ENCODE measurements at regions not wholly inside any gene's neighbourhood (a gene's known extent, or its start where the extent isn't known, plus 50 kb on each side); places are given as distances from the start of the nearest gene placed in this dataset.
"Not testable (repeated sequence)": the region's sequence is repeated elsewhere in the genome, so short reads cannot be mapped to it uniquely, and the experiment has no call there.

DNA sequence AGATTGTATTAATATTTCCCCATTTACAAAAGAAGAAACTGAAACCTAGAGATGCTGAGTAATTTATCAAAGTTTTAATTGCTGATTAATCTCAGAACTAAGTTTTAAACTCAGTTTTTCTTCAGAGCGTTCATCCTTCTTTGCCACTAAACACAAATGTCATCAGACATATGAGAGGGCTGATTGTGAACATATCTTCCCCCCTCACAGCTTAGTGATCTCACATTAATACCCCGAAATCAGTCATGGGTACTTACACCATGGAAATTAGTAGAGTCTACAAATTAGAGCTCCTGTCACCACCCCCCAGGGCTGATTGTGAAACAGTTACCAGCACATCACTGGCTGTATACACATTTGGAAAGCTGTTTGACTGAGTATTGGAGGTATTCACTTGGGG, 189.3 kb upstream of the SGO1 start:
- H3K27ac ChIP-seq = no peak overlapping the region
- intact Hi-C loops (cut with DNase I) = no loop called here
- H3K36me3 ChIP-seq = no peaks in the 10 kb centered on the region
- H3K4me1 ChIP-seq = no peaks in the 10 kb centered on the region
- DNase-seq (no peak), ATAC-seq (no peak)
- H3K4me3 ChIP-seq = no peak overlapping the region
- H3K9me3 ChIP-seq = no peaks in the 10 kb centered on the region
- H3K27me3 ChIP-seq = no peaks in the 10 kb centered on the region
- TF ChIP-seq, protein P1, sequence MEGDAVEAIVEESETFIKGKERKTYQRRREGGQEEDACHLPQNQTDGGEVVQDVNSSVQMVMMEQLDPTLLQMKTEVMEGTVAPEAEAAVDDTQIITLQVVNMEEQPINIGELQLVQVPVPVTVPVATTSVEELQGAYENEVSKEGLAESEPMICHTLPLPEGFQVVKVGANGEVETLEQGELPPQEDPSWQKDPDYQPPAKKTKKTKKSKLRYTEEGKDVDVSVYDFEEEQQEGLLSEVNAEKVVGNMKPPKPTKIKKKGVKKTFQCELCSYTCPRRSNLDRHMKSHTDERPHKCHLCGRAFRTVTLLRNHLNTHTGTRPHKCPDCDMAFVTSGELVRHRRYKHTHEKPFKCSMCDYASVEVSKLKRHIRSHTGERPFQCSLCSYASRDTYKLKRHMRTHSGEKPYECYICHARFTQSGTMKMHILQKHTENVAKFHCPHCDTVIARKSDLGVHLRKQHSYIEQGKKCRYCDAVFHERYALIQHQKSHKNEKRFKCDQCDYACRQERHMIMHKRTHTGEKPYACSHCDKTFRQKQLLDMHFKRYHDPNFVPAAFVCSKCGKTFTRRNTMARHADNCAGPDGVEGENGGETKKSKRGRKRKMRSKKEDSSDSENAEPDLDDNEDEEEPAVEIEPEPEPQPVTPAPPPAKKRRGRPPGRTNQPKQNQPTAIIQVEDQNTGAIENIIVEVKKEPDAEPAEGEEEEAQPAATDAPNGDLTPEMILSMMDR (IDR thresholded peaks at IDR 0.05) = no peak

DNA sequence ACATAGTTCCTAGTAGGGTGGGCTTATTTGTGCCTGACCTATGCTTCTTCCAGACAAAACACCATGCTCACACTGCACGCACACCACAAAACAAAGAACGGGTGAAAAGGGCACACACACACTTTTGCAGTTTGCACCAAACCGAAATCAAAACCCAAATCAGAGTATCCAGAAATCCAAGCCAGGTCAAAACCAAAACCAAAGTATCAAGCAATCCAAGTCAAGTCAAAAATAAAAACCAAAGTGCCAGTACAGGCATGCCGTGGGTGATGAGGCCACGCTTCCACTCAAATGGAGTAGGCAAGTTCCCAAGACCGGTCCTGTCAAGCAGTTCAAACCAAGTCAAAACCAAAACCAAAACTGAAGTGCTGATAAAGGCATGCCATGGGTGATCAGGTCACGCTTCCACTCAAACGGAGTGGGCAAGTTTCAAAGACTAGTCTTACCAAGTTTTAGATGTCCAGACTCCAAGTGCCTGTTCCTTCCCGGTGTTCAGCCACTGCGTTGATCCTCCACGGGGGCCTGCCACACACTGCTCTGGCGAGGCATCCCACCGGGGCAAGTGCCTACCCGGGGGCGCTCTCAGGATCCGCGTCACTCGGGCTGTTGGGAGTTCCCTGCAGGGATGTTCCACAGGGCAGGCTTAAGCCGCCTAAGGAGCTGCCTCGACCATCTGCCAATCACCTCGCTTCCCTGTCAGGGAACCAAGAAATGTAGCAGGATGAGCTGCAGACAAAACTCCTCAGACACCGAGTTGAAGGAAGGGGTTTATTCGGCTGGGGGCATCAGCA, 184.5 kb upstream of the SGO1 start:
- H3K27ac ChIP-seq; ATAC-seq; H3K27me3 ChIP-seq; H3K4me3 ChIP-seq; intact Hi-C loops (cut with DNase I); H3K36me3 ChIP-seq; H3K4me1 ChIP-seq; H3K9me3 ChIP-seq; DNase-seq: not testable (repeated sequence)

DNA sequence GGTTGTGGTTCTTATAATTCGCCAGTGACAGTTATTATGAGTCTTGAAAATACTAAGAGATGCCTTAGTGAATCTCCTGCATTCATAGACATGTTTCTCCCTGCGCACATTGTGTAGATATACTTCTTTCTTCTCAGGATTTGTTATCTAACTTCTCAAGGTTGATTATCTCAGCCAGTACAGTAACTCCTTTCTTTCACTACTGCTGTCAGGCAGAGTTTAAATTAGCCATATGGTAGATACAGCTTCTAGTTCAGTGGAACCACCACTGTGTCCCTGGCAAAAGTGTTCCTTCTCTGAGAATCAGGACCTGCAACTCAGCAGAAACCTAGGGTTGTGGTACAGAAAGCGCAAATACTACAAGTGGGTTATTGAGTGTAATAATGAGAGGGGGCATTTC, 175.0 kb upstream of the SGO1 start:
- H3K27ac ChIP-seq = no peak overlapping the region
- H3K4me1 ChIP-seq = no peaks in the 10 kb centered on the region
- ATAC-seq (no peak), DNase-seq (no peak)
- intact Hi-C loops (cut with DNase I) = no loop called here
- H3K9me3 ChIP-seq = no peaks in the 10 kb centered on the region
- H3K27me3 ChIP-seq = no peaks in the 10 kb centered on the region
- no peak overlapping the region for H3K4me3 ChIP-seq
- TF ChIP-seq, protein P1 (IDR thresholded peaks at IDR 0.05) = no peak
- H3K36me3 ChIP-seq = no peaks in the 10 kb centered on the region

DNA sequence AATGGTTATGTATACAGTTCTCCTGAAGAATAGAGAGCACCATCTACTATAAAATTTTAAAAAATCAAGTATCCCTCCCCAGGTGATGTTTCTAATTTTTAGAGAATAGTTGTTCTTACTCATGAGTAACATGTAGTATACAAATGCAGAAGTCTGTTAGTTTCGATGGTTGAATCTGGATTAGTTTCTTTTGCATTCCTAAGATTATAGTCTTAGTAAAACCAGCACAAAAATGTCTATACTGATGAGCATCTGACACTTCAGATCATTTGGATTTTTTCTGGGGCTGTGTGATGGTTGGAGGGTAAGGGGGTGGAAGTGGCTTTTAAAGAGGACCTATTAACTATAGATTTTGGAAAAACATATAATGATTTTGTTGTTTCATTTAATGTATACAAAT, 167.3 kb upstream of the SGO1 start:
- intact Hi-C loops (cut with DNase I) = no loop called here
- Histone ChIP-seq H3K36me3 (no peaks in the 10 kb centered on the region), H3K27me3 (no peaks in the 10 kb centered on the region), H3K4me3 (no peak overlapping the region), H3K27ac (no peak overlapping the region), H3K9me3 (no peaks in the 10 kb centered on the region), H3K4me1 (no peaks in the 10 kb centered on the region)
- DNase-seq (no peak), ATAC-seq (no peak)
- TF ChIP-seq, protein P1 (IDR thresholded peaks at IDR 0.05) = no peak

DNA sequence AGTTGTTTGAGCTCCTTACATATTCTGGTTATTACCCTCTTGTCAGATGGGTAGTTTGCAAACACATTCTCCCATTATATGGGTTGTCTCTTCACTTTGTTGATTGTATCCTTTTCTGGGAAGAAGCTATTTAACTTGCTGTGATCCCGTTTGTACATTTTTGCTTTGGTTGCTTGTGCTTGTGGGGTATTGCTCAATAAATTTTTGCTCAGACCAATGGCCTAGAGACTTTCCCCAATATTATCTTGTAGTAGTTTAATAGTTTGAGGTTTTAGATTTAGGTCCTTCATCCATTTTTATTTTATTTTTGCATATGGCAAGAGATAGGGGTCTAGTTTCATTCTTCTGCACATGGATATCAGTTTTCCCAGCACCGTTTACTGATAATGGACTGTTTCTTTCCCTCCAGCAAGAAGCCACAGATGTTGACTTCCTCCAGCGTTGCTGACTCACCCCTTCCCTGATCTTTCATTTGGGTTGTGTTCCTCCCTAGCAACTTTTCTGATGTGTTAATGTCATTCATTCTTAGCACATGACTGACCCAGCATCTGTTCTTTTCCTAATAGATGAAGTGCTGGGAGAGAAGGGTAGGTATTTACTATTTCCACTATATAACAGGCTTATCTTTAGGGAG, 166.7 kb upstream of the SGO1 start:
- DNase-seq = no peak
- ATAC-seq = no peak
- intact Hi-C loops (cut with DNase I) = no loop called here
- Histone ChIP-seq H3K27ac (no peak overlapping the region), H3K4me1 (no peaks in the 10 kb centered on the region), H3K4me3 (no peak overlapping the region), H3K9me3 (no peaks in the 10 kb centered on the region), H3K36me3 (no peaks in the 10 kb centered on the region), H3K27me3 (no peaks in the 10 kb centered on the region)
- TF ChIP-seq, protein P1 (IDR thresholded peaks at IDR 0.05) = no peak

Measured in left lung (tissue), 4 donors.